ENCODE measurements at regions not wholly inside any gene's neighbourhood (a gene's known extent, or its start where the extent isn't known, plus 50 kb on each side); places are given as distances from the start of the nearest gene placed in this dataset.

- no peak for TF ChIP-seq CTCF (conservative IDR thresholded peaks at IDR 0.05 in 1 of 2, IDR thresholded peaks at IDR 0.05 in 1 of 2; ENCODE audit: low read depth in 1 of 2, low read length in 2 of 2)
- TF ChIP-seq EZH2 (IDR thresholded peaks at IDR 0.05; ENCODE audit: low read length, missing control alignments), result no peak
Measured at GRCh38 chr6:14887181-14887580, 358.7 kb upstream of the JARID2 start.
